T-cell (primary cell): ENCODE measurements at regions not wholly inside any gene's neighbourhood (a gene's known extent, or its start where the extent isn't known, plus 50 kb on each side); places are given as distances from the start of the nearest gene placed in this dataset.

ENCODE experiments used
- ATAC-seq, 4 experiments: fragments of 200-7000 bp in 3 of 4; fragments of 150-1000 bp in 1 of 4; cut with Tn5 transposase; replicated peaks in 1 of 4; 1 replicate in 3 of 4; 2 replicates in 1 of 4; pipeline ENCODE4 v1.10.0; 2021; ENCODE audit warnings: moderate library complexity in 3 of 4, mild to moderate bottlenecking in 2 of 4, moderate number of reproducible peaks in 1 of 4
- CTCF ChIA-PET, 2 donors: fragments of 300-600 bp; sonication (Branson Sonifier 250); formaldehyde crosslinking; loops; one replicate each; lab custom pipeline; 2022; ENCODE audit warnings: antibody characterized with exemption in 2 of 2; lab: Charles Lee
- POLR2A ChIA-PET, 2 donors: fragments of 300-600 bp; sonication (Branson Sonifier 250); formaldehyde crosslinking; loops; one replicate each; lab custom pipeline; 2022; ENCODE audit warnings: antibody characterized with exemption in 2 of 2; lab: Charles Lee
- DNase-seq, 35 experiments: peaks; one replicate each; pipeline versions ENCODE4 v3.0.0 to v3.0.0-alpha.2; 2013 to 2023
- H3K27ac ChIP-seq: one replicate; pipeline ENCODE4 v1.5.1; 2013; ENCODE audit warnings: low read length
- H3K27me3 ChIP-seq, 2 experiments: replicated peaks in 1 of 2; 1 replicate in 1 of 2; 2 replicates in 1 of 2; pipeline versions ENCODE4 v1.6.1 to v1.7.0; 2013; ENCODE audit warnings: low read length in 1 of 2, mixed read lengths in 1 of 2; ENCODE audit not compliant: control insufficient read depth in 2 of 2, insufficient read depth in 2 of 2; ENCODE audit errors: extremely low read depth in 1 of 2
- H3K36me3 ChIP-seq, 2 donors: 1 replicate in 1 of 2; 2 replicates in 1 of 2; pipeline versions ENCODE4 v1.6.1 to v1.7.0; 2013; ENCODE audit warnings: low read length in 1 of 2; ENCODE audit not compliant: control insufficient read depth in 2 of 2, insufficient read depth in 1 of 2; ENCODE audit errors: extremely low read depth in 1 of 2
- H3K4me1 ChIP-seq, 2 experiments: 1 replicate in 1 of 2; 2 replicates in 1 of 2; pipeline versions ENCODE4 v1.6.1 to v1.7.0; 2013; ENCODE audit warnings: low read length in 2 of 2, mixed read lengths in 1 of 2; ENCODE audit not compliant: insufficient read depth in 2 of 2, control insufficient read depth in 1 of 2; ENCODE audit errors: extremely low read depth in 1 of 2
- H3K4me3 ChIP-seq, 2 donors: 1 replicate in 1 of 2; 2 replicates in 1 of 2; pipeline versions ENCODE4 v1.5.1 to v1.7.0; 2013; ENCODE audit warnings: mild to moderate bottlenecking in 2 of 2, low read length in 1 of 2, moderate library complexity in 1 of 2; ENCODE audit not compliant: control insufficient read depth in 1 of 2; ENCODE audit errors: extremely low read depth in 1 of 2
- H3K9me3 ChIP-seq: 2 replicates; pipeline ENCODE4 v1.7.0; 2013
- H3K27ac Mint-ChIP-seq, 2 donors: one replicate each; pipeline ENCODE4 v1.8.0; 2020 to 2021; ENCODE audit warnings: mild to moderate bottlenecking in 2 of 2, mixed read lengths in 2 of 2
- H3K27me3 Mint-ChIP-seq, 2 donors: one replicate each; pipeline ENCODE4 v1.8.0; 2021 to 2022; ENCODE audit warnings: mixed read lengths in 2 of 2
- H3K36me3 Mint-ChIP-seq: one replicate; pipeline ENCODE4 v1.8.0; 2021; ENCODE audit warnings: mixed read lengths
- H3K4me1 Mint-ChIP-seq, 3 donors: one replicate each; pipeline ENCODE4 v1.8.0; 2020 to 2022; ENCODE audit warnings: mixed read lengths in 3 of 3, mild to moderate bottlenecking in 1 of 3
- H3K4me3 Mint-ChIP-seq, 3 donors: one replicate each; pipeline ENCODE4 v1.8.0; 2020 to 2022; ENCODE audit warnings: mild to moderate bottlenecking in 3 of 3, mixed read lengths in 3 of 3, moderate library complexity in 3 of 3
- H3K9me3 Mint-ChIP-seq, 3 donors: one replicate each; pipeline ENCODE4 v1.8.0; 2020 to 2022; ENCODE audit warnings: mixed read lengths in 3 of 3
- WGBS: methylation state at CpG from one replicate; pipeline ENCODE4 v1.1.5; 2013; ENCODE audit warnings: missing lambda C conversion rate; ENCODE audit not compliant: insufficient coverage; 5-methylcytosine and 5-hydroxymethylcytosine counted together

GRCh38 chr15:61729646-61730045, 330.6 kb downstream of the VPS13C start:
- Histone ChIP-seq H3K9me3 (no peaks in the 10 kb centered on the region), H3K4me1 (no peaks in the 10 kb centered on the region), H3K27me3 (peaks cover 0 to 5% of the 10 kb centered on the region in 2 experiments), H3K27ac (no peak overlapping the region), H3K36me3 (no peaks in the 10 kb centered on the region), H3K4me3 (no peak overlapping the region)
- ChIA-PET POLR2A (no interaction called here), CTCF (no interaction called here)
- ATAC-seq = no peak
- Mint-ChIP-seq H3K4me3 (no peak overlapping the region), H3K36me3 (no peaks in the 10 kb centered on the region), H3K27ac (no peak overlapping the region), H3K9me3 (no peaks in the 10 kb centered on the region), H3K27me3 (peaks cover 11 to 42% of the 10 kb centered on the region in 2 donors), H3K4me1 (no peaks in the 10 kb centered on the region)
- DNase-seq = no peak
- 100% methylated on average over 1 of the region's 2 CpGs for WGBS

- no peak overlapping the region for H3K4me3 Mint-ChIP-seq
- H3K36me3 Mint-ChIP-seq = no peaks in the 10 kb centered on the region
- H3K27me3 Mint-ChIP-seq = peaks cover 23 to 48% of the 10 kb centered on the region in 2 donors
- POLR2A ChIA-PET = no interaction called here
- no peaks in the 10 kb centered on the region for H3K9me3 ChIP-seq
- H3K4me1 ChIP-seq = no peaks in the 10 kb centered on the region
- DNase-seq (no peak), ATAC-seq (no peak)
- 71% methylated on average over 1 of the region's 7 CpGs for WGBS
- H3K4me3 ChIP-seq = no peak overlapping the region
- H3K27me3 ChIP-seq = peaks cover 0 to 5% of the 10 kb centered on the region in 2 experiments
- no peaks in the 10 kb centered on the region for H3K36me3 ChIP-seq
- CTCF ChIA-PET = no interaction called here
- no peaks in the 10 kb centered on the region for H3K4me1 Mint-ChIP-seq
- H3K9me3 Mint-ChIP-seq = no peaks in the 10 kb centered on the region
- H3K27ac ChIP-seq = no peak overlapping the region
- no peak overlapping the region for H3K27ac Mint-ChIP-seq
Observed at GRCh38 chr15:61726166-61726565, 334.1 kb downstream of the VPS13C start.

- ChIA-PET POLR2A (no interaction called here), CTCF (no interaction called here)
- Mint-ChIP-seq H3K4me3 (no peak overlapping the region), H3K9me3 (no peaks in the 10 kb centered on the region), H3K4me1 (no peaks in the 10 kb centered on the region), H3K27ac (no peak overlapping the region), H3K27me3 (peaks cover 25 to 45% of the 10 kb centered on the region in 2 donors), H3K36me3 (no peaks in the 10 kb centered on the region)
- no peaks in the 10 kb centered on the region for H3K4me1 ChIP-seq
- H3K4me3 ChIP-seq = no peak overlapping the region
- ATAC-seq (no peak), DNase-seq (no peak)
- H3K36me3 ChIP-seq = no peaks in the 10 kb centered on the region
- no peak overlapping the region for H3K27ac ChIP-seq
- H3K9me3 ChIP-seq = no peaks in the 10 kb centered on the region
- 62% methylated on average over 3 of the region's 3 CpGs for WGBS
- H3K27me3 ChIP-seq = peaks cover 0 to 5% of the 10 kb centered on the region in 2 experiments
Observed at GRCh38 chr15:61725251-61725650, 335.0 kb downstream of the VPS13C start.

GRCh38 chr15:61724251-61724939, 335.9 kb downstream of the VPS13C start:
- no peak overlapping the region for H3K4me3 Mint-ChIP-seq
- H3K27me3 Mint-ChIP-seq = peaks cover 27 to 47% of the 10 kb centered on the region in 2 donors
- ATAC-seq (no peak), DNase-seq (no peak)
- 85% methylated on average over 10 of the region's 12 CpGs for WGBS
- no peaks in the 10 kb centered on the region for H3K9me3 ChIP-seq
- H3K9me3 Mint-ChIP-seq = no peaks in the 10 kb centered on the region
- H3K4me3 ChIP-seq = no peak overlapping the region
- peaks cover 0 to 7% of the 10 kb centered on the region in 2 experiments for H3K27me3 ChIP-seq
- no peak overlapping the region for H3K27ac ChIP-seq
- no peaks in the 10 kb centered on the region for H3K36me3 Mint-ChIP-seq
- H3K27ac Mint-ChIP-seq = no peak overlapping the region
- H3K36me3 ChIP-seq = no peaks in the 10 kb centered on the region
- H3K4me1 Mint-ChIP-seq = no peaks in the 10 kb centered on the region
- ChIA-PET CTCF (no interaction called here), POLR2A (no interaction called here)
- H3K4me1 ChIP-seq = no peaks in the 10 kb centered on the region

- DNase-seq (no peak), ATAC-seq (no peak)
- Mint-ChIP-seq H3K27ac (no peak overlapping the region), H3K4me1 (no peaks in the 10 kb centered on the region), H3K9me3 (no peaks in the 10 kb centered on the region), H3K4me3 (no peak overlapping the region), H3K27me3 (peaks cover 26 to 47% of the 10 kb centered on the region in 2 donors), H3K36me3 (no peaks in the 10 kb centered on the region)
- WGBS = 76% methylated on average over 3 of the region's 4 CpGs
- Histone ChIP-seq H3K36me3 (no peaks in the 10 kb centered on the region), H3K27ac (no peak overlapping the region), H3K4me1 (no peaks in the 10 kb centered on the region), H3K4me3 (no peak overlapping the region), H3K27me3 (peaks cover 0 to 9% of the 10 kb centered on the region in 2 experiments), H3K9me3 (no peaks in the 10 kb centered on the region)
- ChIA-PET CTCF (no interaction called here), POLR2A (no interaction called here)
Observed at GRCh38 chr15:61721418-61721817, 338.8 kb downstream of the VPS13C start.

- H3K27me3 Mint-ChIP-seq = peaks cover 27 to 44% of the 10 kb centered on the region in 2 donors
- no peak overlapping the region for H3K4me3 ChIP-seq
- no peaks in the 10 kb centered on the region for H3K4me1 ChIP-seq
- no peaks in the 10 kb centered on the region for H3K9me3 Mint-ChIP-seq
- H3K4me3 Mint-ChIP-seq = no peak overlapping the region
- H3K36me3 ChIP-seq = no peaks in the 10 kb centered on the region
- H3K27me3 ChIP-seq = peaks cover 0 to 9% of the 10 kb centered on the region in 2 experiments
- ChIA-PET POLR2A (no interaction called here), CTCF (no interaction called here)
- H3K9me3 ChIP-seq = no peaks in the 10 kb centered on the region
- H3K27ac ChIP-seq = no peak overlapping the region
- WGBS = no CpG with 5 or more reads among the region's 5 CpGs
- no peaks in the 10 kb centered on the region for H3K4me1 Mint-ChIP-seq
- no peak overlapping the region for H3K27ac Mint-ChIP-seq
- no peaks in the 10 kb centered on the region for H3K36me3 Mint-ChIP-seq
- ATAC-seq (no peak), DNase-seq (no peak)
Observed at GRCh38 chr15:61720197-61720704, 340.0 kb downstream of the VPS13C start.
